ENCODE measurements at regions not wholly inside any gene's neighbourhood (a gene's known extent, or its start where the extent isn't known, plus 50 kb on each side); places are given as distances from the start of the nearest gene placed in this dataset.
"Not testable (repeated sequence)": the region's sequence is repeated elsewhere in the genome, so short reads cannot be mapped to it uniquely, and the experiment has no call there.

DNA sequence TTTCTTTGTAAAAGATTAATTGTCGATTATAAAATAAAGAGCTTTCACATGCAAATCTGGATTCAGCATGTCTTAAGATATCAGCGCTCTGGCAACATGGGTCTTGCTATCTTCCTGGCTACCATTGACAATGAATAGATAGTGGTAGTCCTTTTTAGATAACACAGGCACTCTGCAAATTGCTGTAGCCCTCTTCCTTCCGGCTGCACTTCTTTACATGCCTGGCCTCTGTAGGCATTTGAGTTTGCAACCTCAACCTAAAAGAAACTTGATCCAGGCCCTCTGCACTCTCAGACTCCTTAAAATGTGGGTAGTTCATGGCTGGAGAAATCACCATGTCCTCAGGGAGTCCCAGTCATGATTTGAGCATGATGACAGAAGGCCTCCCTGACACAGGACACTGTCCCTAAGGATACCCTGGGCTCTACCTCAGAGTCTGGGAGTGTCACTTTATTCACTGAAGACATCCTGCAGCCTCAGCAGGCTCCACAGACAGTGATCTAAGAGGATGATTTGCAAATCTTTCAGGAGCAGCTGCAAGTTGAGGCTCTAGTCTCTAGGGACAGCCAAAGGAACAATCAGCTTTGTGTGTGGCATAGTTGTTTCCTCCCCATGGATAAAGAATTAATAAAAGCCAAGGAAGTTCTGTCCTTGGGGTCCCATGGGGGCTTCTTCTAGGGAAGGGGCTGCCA, 529.4 kb downstream of the RBFOX1 start:
- no peak for DNase-seq (ENCODE audit: low read depth in 2 of 3, low spot score in 2 of 3)

- no peak for DNase-seq (ENCODE audit: low read depth in 2 of 3, low spot score in 2 of 3)
Observed at GRCh38 chr16:7853197-7853596, 520.6 kb downstream of the RBFOX1 start.

DNA sequence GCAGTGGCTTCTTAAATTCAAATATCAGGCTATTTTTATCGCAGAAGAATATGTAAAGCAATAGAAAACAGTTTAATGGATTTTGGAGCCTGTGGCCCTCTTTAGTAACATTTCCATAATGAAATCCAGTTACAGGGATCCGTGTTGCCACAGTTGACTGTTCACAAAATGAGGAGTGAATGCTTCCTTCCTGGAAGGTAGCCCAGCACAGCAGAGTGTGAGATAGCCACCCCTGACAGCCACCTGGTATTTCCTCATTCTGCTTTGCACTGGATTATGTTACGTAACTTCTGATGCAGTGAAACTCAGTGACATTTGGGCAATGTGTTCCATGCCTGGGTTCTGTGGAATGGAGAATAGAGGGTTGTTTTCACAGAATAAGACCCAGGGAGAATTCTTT, 517.2 kb downstream of the RBFOX1 start:
- no peak for DNase-seq (ENCODE audit: low read depth in 2 of 3, low spot score in 2 of 3)

DNA sequence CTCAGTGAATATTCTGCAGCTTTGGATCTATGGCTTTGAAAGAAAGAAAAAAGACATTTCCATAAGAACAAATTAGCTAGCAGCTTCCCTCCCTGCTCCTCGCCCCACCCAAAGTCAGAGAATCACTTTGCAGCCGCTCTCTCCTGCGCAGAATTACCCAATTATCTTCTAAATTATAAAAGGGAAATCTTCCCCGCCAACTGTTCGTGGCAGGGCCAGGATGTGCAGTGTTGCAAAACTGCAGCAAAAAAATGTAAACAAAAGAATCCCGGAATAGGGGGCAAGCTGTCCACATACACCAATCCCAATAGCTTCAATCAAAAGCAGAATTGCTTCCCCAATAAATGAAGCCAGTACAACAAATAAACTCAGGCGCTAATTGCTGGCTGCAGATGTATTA, 510.6 kb downstream of the RBFOX1 start:
- no peak for DNase-seq (ENCODE audit: low read depth in 2 of 3, low spot score in 2 of 3)

GRCh38 chr16:7839568-7839967, 506.9 kb downstream of the RBFOX1 start:
- DNase-seq (ENCODE audit: low read depth in 2 of 3, low spot score in 2 of 3), result no peak

- no peak for DNase-seq (ENCODE audit: low read depth in 2 of 3, low spot score in 2 of 3)
Observed at GRCh38 chr16:7834771-7835431, 502.3 kb downstream of the RBFOX1 start.

DNA sequence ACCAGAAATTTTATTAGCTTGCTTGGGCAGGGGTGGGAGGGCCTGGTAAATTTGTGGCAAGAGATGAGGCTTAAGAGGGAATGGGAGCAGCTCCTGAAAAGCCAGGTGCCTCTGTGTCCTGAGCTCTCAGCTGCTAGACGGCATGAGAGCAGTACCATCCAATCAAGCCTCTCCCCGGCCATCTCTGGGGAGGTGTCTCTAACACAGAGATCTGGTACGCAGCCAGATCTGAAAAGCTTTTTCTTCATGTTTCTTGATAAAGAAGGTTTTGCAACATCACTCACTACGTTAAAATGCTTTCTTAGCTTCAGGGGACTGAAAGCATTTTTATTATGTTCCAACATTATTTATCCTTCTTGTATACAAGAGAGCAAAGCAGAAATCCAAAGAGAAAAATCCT, 488.2 kb downstream of the RBFOX1 start:
- DNase-seq (ENCODE audit: low read depth in 2 of 3, low spot score in 2 of 3), result no peak

DNA sequence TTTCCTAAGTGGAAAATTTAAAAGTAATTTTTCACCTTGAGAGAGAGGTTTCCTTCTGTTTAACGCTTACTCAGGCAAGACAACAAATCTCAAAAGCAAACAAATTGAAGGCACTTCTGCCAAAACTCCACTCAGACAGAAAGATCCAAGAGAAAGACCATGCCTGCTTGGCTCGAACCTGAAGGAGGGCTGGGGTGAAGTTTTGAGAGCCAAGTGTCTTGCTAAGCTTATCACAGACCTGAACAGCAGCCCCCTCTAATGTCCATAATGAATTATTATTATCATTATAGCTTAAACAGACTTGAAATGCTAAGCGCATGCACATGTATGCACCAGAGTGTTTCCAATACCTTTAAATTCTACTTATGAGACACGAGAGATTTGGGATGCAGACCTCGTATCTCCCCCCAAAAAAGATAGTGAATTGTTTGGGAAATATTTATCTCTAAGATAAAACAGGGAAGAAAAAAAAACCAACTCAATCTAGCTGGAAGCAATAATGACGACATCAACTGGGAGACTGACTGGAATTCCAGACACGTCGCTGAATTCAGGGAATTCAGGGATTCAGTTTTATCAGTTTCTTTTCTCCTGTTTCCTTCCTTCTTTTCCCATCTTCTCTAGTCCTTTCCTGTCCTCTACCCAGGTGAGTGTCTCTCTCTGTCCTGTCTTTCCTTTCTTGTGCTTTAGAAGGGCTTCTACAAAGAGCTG, 473.2 kb downstream of the RBFOX1 start:
- no peak for DNase-seq (ENCODE audit: low read depth in 2 of 3, low spot score in 2 of 3)

DNA sequence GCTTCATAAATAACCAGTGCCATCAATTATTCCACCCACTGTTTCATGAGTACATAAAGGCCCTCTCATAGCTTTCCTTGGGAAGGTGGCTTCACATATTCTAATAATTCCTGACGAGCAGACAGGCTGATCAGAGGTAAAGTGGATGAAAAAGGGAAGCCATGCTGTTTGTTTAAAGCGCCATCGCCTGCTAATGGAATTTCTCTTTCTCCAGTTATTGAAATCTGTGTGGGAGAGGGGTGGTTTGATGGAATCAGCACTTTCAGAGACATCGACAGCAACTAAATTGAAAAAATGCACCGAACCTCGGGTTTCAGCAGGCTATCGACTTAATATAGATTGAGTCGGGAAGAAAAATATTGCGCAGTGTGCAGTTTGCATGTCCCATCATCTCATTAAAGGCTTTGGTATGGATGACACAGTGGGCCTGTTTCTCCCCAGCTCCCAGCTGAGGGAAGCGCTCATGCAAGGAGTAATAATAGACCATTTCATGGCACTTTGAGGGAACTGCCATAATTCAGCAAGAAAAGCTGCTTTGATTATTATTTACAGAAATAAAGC, 472.1 kb downstream of the RBFOX1 start:
- no peak for DNase-seq (ENCODE audit: low read depth in 2 of 3, low spot score in 2 of 3)

DNA sequence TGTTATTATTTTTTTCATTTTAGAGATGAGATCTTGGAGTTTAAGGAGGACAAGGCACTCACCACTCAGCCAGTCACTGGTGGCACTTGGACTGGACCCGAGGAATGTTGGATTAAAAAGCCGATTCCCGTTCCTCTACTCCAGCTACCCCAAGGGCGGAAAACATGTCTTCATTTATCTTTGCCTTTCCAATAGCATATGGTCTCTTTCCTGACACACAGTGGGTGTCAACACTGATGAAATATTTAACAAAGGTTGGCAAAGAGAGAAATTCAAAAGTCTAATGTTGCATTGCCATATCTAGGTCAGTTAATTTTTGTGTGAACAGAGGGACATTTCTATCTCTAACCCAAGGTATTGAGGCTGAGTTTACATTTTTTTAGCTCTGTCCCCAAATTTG, 459.7 kb downstream of the RBFOX1 start:
- DNase-seq (ENCODE audit: low read depth in 2 of 3, low spot score in 2 of 3), result no peak

GRCh38 chr16:7791028-7791590, 458.5 kb downstream of the RBFOX1 start:
- no peak for DNase-seq (ENCODE audit: low read depth in 2 of 3, low spot score in 2 of 3)

- DNase-seq (ENCODE audit: low read depth in 2 of 3, low spot score in 2 of 3), result no peak
Observed at GRCh38 chr16:7775072-7775488, 442.4 kb downstream of the RBFOX1 start.

- no peak for DNase-seq (ENCODE audit: low read depth in 2 of 3, low spot score in 2 of 3)
Observed at GRCh38 chr16:7772722-7773121, 440.1 kb downstream of the RBFOX1 start.

- DNase-seq (ENCODE audit: low read depth in 2 of 3, low spot score in 2 of 3), result not testable (repeated sequence)
Observed at GRCh38 chr16:7769091-7769490, 436.4 kb downstream of the RBFOX1 start.

DNA sequence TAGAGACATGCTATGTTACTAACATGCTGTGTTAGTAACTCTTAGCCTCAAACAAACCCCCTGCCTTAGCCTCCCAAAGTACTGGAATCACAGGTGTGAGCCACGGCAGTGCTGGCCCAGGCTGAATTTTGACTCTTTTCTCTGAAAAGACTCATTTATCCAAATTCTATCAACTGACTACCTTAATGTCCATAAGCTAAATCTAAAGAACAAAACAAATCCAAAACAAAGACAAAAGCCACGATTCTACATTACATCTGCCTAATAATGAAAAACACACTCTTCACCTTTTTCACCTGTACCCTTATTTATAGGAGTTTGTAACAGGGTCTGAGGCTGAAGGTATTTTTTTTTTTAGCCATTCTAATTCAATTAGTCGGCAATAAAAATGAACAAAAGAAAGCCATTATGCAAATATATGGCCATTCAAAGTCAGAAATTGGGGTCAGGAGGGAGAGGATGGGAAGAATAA, 432.5 kb downstream of the RBFOX1 start:
- DNase-seq (ENCODE audit: low read depth in 2 of 3, low spot score in 2 of 3), result no peak

GRCh38 chr16:7763111-7763510, 430.5 kb downstream of the RBFOX1 start:
- no peak for DNase-seq (ENCODE audit: low read depth in 2 of 3, low spot score in 2 of 3)
